ENCODE measurements at regions not wholly inside any gene's neighbourhood (a gene's known extent, or its start where the extent isn't known, plus 50 kb on each side); places are given as distances from the start of the nearest gene placed in this dataset.

GRCh38 chr13:109924376-109924775, 138.0 kb upstream of the IRS2 start:
- in situ Hi-C loops (cut with MboI; ENCODE audit: low pct_unique_long_range_greater_than_20kb, low sequenced_read_pairs, unreplicated experiment): no loop called here
- TF ChIP-seq, protein P1, sequence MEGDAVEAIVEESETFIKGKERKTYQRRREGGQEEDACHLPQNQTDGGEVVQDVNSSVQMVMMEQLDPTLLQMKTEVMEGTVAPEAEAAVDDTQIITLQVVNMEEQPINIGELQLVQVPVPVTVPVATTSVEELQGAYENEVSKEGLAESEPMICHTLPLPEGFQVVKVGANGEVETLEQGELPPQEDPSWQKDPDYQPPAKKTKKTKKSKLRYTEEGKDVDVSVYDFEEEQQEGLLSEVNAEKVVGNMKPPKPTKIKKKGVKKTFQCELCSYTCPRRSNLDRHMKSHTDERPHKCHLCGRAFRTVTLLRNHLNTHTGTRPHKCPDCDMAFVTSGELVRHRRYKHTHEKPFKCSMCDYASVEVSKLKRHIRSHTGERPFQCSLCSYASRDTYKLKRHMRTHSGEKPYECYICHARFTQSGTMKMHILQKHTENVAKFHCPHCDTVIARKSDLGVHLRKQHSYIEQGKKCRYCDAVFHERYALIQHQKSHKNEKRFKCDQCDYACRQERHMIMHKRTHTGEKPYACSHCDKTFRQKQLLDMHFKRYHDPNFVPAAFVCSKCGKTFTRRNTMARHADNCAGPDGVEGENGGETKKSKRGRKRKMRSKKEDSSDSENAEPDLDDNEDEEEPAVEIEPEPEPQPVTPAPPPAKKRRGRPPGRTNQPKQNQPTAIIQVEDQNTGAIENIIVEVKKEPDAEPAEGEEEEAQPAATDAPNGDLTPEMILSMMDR (IDR thresholded peaks at IDR 0.05; ENCODE audit: extremely low read depth, insufficient read depth, missing control alignments): no peak
- DNase-seq (ENCODE audit: low spot score): no peak

GRCh38 chr13:109922518-109922917, 136.1 kb upstream of the IRS2 start:
- in situ Hi-C loops (cut with MboI; ENCODE audit: low pct_unique_long_range_greater_than_20kb, low sequenced_read_pairs, unreplicated experiment): no loop called here
- TF ChIP-seq, protein P1 (IDR thresholded peaks at IDR 0.05; ENCODE audit: extremely low read depth, insufficient read depth, missing control alignments): no peak
- DNase-seq (ENCODE audit: low spot score): no peak

GRCh38 chr13:109919715-109920375, 133.5 kb upstream of the IRS2 start:
- TF ChIP-seq, protein P1 (IDR thresholded peaks at IDR 0.05; ENCODE audit: extremely low read depth, insufficient read depth, missing control alignments): no peak
- in situ Hi-C loops (cut with MboI; ENCODE audit: low pct_unique_long_range_greater_than_20kb, low sequenced_read_pairs, unreplicated experiment): no loop called here
- DNase-seq (ENCODE audit: low spot score): no peak

DNA sequence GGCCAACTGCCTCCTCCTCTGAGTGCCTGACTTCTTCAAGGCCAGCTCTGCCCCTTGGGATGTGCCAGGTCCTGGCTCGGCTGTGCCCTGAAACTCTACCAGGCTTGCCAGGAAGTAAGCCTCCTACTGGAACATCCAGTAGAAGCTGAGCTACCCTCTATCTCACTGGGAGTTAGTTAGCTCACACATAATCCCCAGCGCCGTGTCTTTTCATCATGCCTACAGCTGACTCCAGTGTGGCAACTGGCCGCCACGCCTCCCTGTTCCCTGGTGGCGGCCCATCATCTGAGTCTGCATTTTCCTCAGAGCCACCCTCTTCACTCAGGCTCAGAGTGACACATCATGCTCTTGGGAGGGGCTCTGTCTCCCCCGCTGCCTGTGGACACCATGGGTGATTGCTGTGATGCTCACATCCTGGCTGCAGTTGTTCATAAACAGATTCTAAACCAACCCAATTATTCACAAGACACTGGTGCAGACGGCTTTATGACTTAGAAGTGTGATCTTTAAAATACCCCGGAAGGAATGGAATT, 131.9 kb upstream of the IRS2 start:
- in situ Hi-C loops (cut with MboI; ENCODE audit: low pct_unique_long_range_greater_than_20kb, low sequenced_read_pairs, unreplicated experiment): no loop called here
- DNase-seq (ENCODE audit: low spot score): no peak
- TF ChIP-seq, protein P1 (IDR thresholded peaks at IDR 0.05; ENCODE audit: extremely low read depth, insufficient read depth, missing control alignments): no peak

DNA sequence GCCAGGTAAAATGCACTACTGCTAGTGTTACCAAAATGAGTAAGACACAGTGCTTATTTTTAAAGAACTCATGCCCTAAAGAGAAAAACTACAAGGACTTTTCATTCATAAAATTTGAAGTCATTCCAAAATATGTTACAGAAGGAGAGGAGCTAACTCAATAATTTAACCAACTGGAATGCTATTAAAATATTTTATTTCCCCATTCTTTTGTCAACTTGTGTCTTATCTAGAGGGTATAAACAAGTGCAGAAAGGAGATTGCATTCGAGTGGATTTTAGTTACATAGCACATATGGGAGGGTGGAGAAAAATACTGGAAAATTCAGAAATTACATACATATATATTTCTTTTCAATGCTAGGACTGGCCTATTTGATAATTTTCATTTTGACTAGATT, 131.0 kb upstream of the IRS2 start:
- in situ Hi-C loops (cut with MboI; ENCODE audit: low pct_unique_long_range_greater_than_20kb, low sequenced_read_pairs, unreplicated experiment): no loop called here
- TF ChIP-seq, protein P1 (IDR thresholded peaks at IDR 0.05; ENCODE audit: extremely low read depth, insufficient read depth, missing control alignments): no peak
- no peak for DNase-seq (ENCODE audit: low spot score)

DNA sequence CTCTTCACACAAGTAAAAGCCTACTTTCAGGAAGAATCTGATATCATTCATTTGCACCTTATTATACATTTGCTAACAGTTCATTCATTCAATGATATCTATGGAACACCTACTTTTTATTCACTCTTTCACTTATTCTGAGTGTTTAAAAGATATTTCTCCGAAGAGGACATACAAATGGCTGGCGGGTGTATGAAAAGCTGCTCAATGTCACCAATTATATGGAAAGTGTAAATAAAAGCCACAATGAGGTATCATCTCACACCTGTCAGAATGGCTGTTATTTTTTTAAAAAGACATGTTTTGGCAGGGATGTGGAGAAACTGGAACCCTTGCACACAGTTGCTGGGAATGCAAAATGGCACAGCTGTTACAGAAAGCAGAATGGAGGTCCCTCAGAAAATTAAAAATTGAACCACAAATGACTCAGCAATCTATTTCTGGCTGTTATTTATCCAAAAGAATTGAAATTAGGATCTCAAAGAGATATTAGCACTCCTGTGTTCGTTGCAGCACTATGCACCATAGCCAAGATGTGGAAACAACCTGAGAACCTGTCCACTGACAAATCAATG, 127.6 kb upstream of the IRS2 start:
- in situ Hi-C loops (cut with MboI; ENCODE audit: low pct_unique_long_range_greater_than_20kb, low sequenced_read_pairs, unreplicated experiment): no loop called here
- no peak for DNase-seq (ENCODE audit: low spot score)
- TF ChIP-seq, protein P1 (IDR thresholded peaks at IDR 0.05; ENCODE audit: extremely low read depth, insufficient read depth, missing control alignments): no peak

All from GM13977 (cell line).